Fibroblast of gingiva (primary cell): ENCODE measurements at regions not wholly inside any gene's neighbourhood (a gene's known extent, or its start where the extent isn't known, plus 50 kb on each side); places are given as distances from the start of the nearest gene placed in this dataset.

Experiments used
- DNase-seq: peaks from one replicate; pipeline ENCODE4 v3.0.0-alpha.2; 2011; ENCODE audit warnings: low read depth

DNA sequence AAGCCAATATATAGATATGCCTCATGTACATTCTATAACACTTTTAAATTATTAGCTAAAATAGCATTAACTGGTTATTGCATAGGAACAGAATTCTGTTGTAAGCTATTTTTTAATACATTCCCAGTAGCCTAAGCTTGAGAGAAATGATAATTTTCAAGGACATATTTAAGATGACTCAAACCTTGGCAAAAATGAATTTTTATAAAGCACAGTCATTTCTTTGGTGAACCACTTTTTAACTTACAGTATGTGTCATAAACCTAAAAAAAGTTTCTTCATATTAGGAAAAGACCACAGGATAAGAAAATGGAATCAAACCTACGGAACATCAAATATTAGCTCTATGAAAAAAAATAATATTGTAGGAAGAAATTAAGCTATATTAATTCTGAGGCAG is 986.3 kb downstream of the STIM2 start:
- DNase-seq, result no peak

DNA sequence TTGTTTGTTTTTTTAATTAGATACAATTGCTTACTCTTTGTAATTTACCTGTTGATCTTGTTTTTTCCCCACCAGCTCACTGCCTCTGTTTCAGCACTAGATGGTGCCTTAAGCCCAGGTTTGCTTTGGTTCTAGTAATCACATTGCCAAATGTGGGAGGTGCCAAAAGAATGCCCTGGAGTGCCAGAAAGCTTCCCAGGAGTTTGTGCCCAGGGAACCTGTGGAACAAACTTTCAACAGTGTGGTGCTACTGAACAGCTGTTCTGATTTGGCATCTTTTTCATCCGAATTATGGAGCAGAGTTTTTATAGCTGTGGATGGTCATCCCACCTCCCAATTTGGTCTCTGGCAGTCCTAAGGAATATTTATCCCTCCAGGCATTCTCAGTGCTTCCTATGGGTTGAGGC is 1000.7 kb downstream of the STIM2 start:
- DNase-seq, result peak; percentile 1

DNA sequence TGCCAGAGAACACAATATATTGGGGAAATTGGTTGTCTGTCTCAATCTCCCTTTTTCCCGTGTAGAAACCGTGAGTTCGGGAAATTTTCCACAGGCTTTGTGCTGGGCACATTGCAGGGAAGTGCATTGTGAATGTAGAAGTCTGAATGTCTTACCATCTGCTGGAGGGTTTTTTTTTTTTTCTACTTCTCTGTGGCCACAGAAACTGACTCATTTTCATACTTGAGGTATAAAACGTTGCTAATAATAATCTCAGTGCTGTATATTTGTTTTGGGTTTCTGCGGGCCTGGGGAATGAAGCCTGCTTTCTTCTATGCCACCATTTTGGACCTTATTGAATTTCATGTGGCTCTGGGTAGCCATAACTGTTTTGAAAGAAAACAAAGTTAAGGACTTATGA is 1001.2 kb downstream of the STIM2 start:
- no peak for DNase-seq

DNA sequence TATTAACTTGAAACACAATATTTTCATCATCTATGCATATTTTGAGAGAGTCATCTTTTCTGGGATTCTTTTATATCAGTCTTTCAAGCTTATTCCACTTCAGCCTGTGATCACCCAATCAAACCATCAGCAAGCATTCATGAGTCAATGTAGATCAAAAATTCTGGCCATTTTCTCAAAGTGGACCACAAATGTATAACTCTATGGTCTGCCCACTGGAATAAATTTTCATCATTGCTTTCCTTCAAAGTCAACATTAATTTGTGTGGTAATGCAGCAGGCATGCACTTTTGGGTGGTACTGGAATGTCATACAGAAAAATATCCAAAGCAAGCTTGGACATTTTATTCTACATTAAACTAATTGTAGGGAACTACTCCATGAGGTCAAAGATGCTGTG is 1013.0 kb downstream of the STIM2 start:
- DNase-seq, result no peak

DNA sequence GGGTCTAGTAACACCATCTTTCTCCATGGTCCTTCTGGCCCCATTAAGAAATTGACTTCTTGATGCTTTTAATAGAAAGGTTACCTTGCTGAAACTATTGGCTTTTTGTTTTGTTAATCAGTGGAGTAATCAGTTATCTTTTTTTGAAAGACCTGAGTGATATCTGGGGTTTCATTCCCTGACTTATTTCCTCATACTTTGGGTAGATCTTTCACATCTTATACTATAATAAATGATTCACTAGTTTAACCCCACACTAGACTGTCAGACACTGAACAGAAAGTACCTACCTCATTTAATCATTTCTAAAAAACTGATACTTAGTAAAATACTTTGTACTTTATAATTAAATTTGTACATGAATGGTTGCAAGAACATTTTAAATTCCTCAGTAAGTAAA is 1021.1 kb downstream of the STIM2 start:
- no peak for DNase-seq

DNA sequence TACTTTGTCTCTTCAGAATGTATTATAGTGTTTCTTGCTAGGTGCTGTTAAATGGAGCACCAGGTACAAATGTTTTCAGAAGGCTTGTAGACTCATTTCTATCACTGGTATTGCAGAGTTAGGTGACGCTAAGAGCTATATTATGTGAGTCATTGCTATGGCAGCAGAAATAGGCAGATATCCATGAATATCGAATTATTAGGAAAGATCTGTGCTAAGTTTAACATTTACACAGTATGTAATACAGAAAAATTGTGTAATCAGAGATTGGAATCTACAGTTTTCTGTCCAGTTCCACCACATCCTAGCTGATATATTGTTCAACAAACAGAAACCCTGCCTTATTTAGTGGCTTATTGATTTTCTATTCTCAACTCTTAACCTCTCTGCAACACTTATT is 1025.5 kb downstream of the STIM2 start:
- no peak for DNase-seq

DNA sequence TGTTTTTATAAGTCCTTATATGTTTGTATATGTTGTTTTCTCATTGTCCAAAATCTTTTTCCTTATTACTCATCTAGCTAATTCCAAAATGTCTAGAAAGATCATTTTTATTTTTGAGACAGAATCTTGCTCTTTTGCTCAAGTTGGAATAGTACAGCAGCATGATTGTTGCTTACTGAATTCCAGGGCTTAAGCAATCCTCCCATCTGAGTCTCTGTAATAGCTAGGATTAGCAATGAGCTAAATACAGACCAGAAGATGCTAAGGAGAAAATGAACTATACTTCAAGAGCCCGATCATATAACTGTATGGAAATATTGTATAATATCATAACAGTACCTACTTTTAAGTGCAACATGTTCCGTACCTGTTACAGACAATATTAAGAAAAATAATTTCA is 1027.0 kb downstream of the STIM2 start:
- DNase-seq, result no peak

DNA sequence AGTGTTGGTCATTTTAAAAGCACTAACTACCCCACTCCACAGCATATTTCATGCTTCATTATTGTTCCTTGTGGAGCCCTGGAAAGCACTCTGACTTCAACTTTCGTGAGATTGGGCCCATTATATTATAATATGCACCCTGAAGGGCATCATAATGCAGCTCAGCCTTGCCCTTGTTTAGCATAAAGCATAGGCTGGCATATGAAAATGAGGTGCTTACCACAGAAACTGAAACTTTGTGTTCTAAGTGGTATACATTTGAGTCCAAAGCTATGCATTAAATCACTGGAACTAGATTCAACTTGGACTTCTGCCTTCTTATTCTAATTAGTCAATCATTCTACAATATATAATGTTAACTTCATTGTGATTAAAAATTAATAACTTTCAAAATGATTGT is 1027.9 kb downstream of the STIM2 start:
- DNase-seq, result no peak

DNA sequence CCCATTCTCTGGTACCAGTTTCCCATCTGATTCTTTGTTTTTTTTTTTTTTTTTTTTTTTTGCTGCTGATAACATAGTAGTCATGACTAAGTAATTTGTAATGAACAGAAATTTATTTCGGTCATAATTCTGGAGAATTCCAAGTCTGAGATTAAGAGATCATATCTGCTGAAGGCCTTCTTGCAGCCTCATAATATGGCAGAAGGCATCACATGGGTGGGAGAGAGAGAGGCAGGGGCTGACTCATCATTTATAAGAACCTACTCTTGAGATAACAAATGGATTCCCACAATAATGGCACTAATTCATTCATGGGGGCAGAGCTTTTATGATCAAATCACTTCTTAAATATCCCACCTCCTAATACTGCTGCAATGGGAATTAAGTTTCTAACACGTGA is 1034.3 kb downstream of the STIM2 start:
- DNase-seq, result no peak

DNA sequence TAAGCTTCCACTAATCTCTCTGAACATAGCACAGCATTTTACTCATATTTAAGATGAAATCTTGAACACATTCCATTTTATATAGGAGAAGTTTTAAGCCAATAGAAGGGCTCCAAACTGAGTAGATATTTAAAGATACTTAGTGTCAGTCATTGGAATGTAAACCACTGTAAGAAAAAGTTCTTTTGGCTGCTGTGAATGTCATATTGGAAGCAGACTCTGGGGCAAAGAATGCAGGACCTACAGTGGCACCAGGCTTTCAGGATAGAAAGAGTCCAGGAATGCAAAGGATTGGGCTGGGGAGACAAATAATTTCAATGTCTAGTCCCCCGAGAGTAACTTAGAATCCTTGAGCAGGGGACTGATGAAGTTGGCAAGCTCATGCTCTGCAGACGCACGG is 1047.7 kb downstream of the STIM2 start:
- DNase-seq, result no peak

DNA sequence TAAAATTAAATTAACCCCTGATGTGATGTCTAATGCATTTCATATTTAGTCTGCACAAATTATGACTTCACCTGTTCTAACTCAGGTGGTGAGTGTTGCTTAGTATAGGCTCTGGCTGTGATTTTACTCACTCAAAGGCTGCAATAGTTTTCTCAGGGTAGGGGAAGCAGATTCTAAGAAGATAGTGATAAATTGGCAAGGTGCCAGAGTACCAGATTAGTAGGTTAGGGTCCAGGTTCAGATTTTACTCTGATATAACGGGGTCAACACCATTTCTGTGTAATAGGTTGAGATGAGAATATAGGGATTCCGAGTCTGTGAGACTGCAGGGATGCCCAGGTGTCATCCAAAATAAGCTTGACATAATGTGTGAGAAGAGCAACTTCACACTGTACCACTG is 1049.6 kb downstream of the STIM2 start:
- no peak for DNase-seq

DNA sequence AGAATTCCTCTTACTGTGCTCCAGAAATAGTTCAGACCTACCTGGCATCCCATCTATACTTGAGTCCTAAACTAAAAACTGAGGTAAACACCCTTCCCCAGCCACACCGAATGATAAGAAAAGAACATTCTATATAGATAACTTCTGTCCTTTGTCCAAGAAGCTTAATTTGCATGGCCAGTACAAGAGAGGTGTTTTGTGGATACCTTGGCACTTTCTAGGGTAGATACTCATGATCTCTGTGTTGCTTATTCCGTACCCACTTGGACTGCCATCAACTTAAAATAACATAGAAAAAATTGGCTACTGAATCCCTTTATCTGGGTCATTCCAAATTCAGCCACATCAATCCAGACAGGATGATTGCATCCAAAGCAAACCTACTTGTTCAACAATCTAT is 1050.4 kb downstream of the STIM2 start:
- DNase-seq, result no peak

DNA sequence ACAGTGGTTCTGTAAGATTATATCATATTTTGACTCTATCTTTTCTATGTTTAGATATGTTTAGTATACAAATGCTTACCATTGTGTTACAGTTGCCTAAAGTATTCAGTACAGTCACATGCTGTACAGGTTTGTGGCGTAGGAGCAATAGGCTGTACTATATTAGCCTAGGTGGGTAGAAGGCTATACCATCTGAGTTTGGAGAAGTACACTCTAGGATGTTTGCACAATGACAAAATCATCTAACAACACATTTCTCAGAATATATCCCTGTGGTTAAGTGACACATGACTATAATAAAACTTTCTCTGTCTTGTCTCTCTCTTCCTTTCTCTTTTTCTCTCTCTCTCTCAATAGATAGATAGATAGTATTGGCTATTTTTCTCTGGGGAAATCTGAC is 1053.1 kb downstream of the STIM2 start:
- no peak for DNase-seq

DNA sequence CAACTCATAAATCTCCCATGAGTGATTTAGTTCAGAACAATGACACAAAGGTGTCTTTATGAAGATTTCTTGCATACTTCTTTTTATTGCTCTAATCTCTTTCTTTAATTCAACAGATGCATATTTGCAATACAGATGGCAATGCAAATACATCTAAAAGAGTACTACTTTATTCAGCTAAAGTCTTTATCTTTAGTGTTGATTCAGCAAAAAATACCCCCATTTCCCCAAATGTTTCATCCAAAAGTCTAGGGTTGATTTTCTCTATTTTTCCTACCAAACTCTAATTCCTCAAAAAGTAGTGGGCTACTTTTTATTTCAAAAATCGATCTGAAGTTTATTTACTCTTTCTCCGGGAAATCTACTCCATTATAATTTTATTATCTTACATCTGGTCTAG is 1055.2 kb downstream of the STIM2 start:
- no peak for DNase-seq

DNA sequence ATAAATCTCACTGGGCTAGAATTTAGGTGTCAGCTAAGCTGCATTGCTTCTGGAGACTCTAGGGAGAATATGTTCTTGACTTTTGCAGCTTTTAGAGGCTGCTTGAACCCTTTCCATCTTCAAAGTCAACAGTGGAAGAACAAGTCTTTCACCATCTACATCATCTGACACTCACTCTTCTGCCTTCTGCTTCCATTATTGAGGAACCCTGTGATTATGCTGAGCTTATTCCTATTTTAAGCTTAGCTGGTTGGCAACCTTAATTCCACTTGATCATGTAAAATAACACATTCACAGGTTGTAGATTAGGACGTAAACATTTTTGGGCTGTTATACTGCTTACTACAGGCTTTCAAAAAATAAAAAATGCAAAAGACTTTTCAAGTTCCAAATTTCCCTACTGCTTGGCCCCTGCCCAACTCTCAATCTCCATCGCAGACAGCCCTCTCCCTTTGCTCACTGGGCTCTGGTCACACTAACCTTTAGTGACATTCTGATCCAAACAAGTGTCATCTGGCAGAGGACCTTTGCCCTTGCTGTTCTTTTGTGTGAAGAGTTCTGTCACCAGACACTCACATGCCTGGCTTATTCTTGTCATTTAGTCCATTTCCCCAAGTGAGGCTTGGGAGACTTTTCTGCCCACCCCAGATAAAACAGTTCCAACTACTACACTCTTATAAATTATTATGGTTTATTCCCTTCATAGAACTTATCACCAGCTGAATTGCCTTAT is 1056.0 kb downstream of the STIM2 start:
- DNase-seq, result no peak

DNA sequence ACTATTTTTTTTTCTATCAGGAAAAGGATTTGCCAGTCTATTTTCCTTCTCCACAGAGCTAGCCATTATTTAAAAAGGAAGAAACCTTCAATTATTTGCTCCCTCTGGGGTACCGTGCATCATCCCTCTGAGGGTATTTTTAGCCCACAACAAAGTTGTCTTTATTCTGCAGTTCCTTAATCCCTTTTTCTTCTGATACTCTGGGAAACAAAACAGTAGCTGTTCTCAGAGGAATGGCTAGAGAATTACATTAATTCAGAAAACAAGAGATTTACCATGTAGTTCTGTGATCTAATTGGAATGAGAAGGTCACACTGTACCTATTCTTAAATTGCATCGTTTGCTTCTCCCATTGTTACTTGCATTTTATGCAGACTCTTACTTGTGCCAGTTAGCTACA is 1056.7 kb downstream of the STIM2 start:
- DNase-seq, result no peak

DNA sequence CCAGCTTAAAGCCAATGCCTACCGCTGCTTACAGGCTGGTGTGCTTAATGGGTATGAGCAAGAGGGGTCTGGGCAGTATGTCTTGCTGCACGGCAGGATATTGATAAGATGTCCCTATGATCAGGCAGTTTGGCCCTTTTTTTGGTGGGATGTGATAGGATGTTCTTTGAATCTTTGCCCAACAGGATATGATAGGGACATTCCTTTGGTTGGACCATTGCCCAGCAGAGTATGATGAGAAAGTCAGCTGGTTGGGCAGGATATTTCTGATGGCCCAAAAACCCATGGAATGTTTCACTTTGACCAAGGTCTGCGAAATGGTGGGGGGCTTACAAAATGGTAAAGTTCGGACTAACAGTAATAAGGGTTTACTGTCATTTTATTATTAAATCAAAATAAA is 1060.6 kb downstream of the STIM2 start:
- no peak for DNase-seq

DNA sequence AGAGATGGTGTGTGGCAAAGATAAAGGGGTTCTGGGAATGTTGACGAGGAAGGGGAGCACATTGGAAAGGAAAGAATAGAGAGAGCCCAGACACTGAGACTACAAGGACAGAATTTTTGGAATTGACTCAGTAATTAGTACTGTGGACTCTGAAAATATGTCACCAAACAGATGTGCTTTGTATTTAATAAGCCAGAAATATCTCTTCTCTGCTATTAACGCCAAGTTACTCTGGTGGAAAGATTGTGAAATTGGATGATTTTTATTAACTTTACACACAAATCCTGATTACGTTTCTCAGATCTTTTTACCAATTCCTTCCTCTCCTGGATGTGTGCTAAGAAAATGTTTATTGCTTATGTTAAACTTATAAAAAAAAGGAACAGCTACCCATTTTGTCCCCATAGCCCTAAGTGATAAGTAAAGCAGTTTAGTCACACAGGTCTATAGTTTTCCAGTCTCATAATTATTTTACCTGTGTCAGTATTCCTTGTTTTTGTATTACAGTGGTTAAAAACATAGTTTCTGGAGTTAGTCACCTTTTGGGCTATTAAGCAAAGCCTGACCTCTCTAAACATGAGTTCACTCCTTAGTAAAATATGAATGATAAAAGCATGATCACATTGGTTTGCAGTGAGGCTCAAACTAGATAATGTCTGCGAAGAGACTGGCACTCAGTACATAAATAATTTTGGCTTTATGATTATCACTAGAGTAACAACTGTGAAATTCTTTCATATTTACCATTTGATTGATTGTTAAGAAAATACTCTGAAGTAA is 1068.3 kb downstream of the STIM2 start:
- no peak for DNase-seq

DNA sequence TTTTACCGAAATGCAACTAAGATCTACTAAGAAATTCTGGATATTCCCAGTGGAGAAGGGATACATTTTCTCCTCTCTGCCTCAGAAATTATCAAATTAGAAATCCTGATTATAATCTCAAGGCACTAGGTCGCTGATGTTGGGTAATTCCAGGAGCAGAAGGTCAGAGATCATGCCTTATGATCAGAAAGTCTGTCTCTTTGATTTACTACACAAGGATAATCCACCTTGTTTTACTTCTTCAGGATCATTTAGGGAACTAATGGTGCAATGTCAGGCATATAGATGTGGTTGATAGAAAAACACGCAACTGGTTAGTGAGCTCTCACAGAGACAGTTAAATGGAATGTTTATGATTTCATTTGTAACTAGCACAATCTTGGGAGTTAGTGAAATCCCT is 1069.7 kb downstream of the STIM2 start:
- DNase-seq, result no peak

DNA sequence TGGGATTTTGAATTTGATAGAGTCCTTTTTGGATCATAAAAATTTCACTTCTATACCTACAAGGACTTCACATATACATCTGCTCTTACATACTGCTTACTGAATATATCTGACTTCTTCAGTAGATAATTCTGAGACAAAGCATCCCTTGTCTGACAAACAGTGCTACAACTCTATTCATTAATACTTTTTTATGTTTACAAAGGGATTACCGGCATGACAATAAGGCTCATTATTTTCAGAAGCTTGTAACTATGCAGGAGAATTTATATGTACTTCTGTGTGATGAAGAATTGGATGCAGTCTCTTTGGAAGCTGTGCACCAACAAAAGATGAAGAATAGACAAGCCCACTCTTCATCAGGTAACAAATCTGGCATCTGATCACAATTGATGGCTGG is 1070.3 kb downstream of the STIM2 start:
- DNase-seq, result no peak

DNA sequence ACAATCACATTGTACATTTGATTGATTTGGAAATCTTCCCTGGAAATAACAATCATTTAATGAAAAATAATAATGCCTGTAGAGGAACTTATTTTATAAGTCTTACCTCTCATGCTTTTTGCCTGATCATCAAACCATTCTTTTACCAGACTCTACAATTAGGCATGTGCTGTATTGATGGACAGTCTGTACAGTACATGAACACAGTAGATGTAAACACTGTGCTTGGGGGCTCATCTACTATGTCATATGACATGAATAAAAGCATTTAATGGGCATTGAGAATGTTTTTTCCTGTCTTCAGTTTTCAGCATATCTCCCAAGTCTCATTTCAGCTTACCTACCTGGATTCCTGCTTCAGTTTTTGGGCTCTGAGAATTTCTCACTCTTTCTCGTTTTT is 1070.9 kb downstream of the STIM2 start:
- DNase-seq, result no peak

DNA sequence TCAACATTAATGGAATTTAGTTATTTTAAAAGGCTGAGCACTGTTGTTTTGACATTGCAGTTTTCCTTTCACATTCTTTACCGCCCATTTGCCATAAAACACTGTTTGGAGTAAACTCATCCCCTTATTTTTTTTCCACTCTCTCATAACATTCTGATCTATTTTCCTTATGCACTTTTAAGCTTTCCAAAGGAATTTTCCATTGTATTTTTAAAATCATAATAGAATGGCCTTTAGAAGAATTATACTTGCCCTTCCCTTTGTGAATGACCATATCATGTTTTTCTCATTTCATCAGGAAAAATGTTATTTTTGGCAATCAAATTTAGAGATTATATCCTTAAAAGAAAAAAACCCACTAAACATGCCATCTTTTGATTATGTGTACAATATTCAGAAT is 1074.2 kb downstream of the STIM2 start:
- DNase-seq, result no peak

DNA sequence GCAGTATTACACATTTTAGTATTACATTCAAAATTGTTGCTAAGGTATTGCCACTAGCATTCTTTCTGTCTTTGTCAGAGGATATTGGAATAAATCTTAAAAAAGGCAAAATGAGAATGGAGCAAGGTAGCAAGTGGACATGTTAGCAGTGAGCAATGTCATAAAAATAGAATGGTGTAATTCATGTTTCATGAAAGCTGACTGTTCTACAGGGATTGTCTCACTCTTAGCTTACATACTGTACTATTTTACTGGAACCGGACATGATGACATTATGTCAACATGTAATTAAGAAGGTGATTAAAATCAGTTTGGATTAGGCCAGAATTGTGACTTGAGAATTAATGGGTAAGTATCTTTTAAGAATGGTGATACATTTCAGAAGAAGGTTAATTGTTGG is 1086.2 kb downstream of the STIM2 start:
- DNase-seq, result no peak

DNA sequence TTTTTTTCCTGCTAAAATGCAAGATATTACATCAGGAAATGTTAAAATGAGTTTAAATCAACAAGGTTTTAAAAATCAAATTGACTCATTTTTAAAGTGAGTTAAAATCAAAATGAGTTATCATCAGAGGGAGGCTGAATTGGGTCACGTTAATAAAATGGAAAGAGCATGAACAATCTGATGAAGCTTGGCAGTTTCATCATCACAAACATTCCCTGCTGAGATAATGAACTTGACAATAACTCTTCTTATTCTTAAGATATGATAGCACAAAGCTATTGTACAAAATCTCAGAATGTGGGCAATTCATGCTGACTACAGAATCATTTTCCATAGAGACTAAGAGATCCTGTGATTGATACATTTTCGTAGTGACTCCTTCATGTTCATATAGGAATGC is 1086.7 kb downstream of the STIM2 start:
- no peak for DNase-seq
